Cardiac muscle cell (in vitro differentiated cells and primary cell): ENCODE measurements at regions not wholly inside any gene's neighbourhood (a gene's known extent, or its start where the extent isn't known, plus 50 kb on each side); places are given as distances from the start of the nearest gene placed in this dataset.

Experiments
- DNase-seq, 2 donors: peaks; one replicate each; pipeline versions ENCODE4 v3.0.0 to v3.0.0-alpha.2; 2010 to 2017; ENCODE audit warnings: low read depth in 1 of 2, low spot score in 1 of 2
- H3K27ac ChIP-seq: fragments of 200-600 bp; sonication (generic); 2 replicates; pipeline ENCODE4 v1.5.1; 2016
- H3K27me3 ChIP-seq: fragments of 200-600 bp; sonication (generic); 2 replicates; pipeline ENCODE4 v1.6.0; 2016; ENCODE audit warnings: control low read depth
- H3K36me3 ChIP-seq: fragments of 200-600 bp; sonication (generic); 2 replicates; pipeline ENCODE4 v1.5.1; 2016; ENCODE audit warnings: control low read depth
- H3K4me1 ChIP-seq: fragments of 200-600 bp; sonication (generic); 2 replicates; pipeline ENCODE4 v1.8.1; 2017; ENCODE audit warnings: low read depth, mild to moderate bottlenecking, mixed run types
- H3K4me3 ChIP-seq: fragments of 200-600 bp; sonication (generic); 2 replicates; pipeline ENCODE4 v1.5.1; 2016; ENCODE audit warnings: mild to moderate bottlenecking
- H3K9me3 ChIP-seq: fragments of 200-600 bp; sonication (generic); 2 replicates; pipeline ENCODE4 v1.5.1; 2017; ENCODE audit warnings: low read depth, mild to moderate bottlenecking, control low read depth
- TF ChIP-seq, protein P1 (sequence below): IDR thresholded peaks from 2 replicates; pipeline ENCODE4 v1.5.1; 2012; ENCODE audit warnings: low read depth, mild to moderate bottlenecking, low read length

DNA sequence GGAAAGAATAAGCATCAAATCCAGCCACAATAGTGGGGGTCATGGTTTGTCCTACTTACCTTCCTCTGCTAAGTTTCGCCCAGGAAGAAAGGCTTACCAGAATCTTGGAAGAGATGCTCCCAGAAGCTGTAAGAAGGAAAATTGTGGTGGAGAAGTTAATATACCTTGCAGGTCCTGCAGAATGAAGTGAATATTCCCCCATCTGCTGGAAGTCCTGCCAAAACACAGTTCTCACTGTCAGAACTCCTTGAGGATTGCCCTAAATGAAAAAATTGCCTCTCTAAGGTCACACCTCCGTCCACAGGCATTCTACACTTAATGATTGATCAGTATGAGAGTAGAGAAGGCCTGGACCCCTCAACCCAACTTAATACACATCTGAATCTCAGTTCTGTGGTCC is 78.4 kb upstream of the RGS21 start:
- no peaks in the 10 kb centered on the region for H3K9me3 ChIP-seq
- no peaks in the 10 kb centered on the region for H3K27me3 ChIP-seq
- TF ChIP-seq, protein P1, sequence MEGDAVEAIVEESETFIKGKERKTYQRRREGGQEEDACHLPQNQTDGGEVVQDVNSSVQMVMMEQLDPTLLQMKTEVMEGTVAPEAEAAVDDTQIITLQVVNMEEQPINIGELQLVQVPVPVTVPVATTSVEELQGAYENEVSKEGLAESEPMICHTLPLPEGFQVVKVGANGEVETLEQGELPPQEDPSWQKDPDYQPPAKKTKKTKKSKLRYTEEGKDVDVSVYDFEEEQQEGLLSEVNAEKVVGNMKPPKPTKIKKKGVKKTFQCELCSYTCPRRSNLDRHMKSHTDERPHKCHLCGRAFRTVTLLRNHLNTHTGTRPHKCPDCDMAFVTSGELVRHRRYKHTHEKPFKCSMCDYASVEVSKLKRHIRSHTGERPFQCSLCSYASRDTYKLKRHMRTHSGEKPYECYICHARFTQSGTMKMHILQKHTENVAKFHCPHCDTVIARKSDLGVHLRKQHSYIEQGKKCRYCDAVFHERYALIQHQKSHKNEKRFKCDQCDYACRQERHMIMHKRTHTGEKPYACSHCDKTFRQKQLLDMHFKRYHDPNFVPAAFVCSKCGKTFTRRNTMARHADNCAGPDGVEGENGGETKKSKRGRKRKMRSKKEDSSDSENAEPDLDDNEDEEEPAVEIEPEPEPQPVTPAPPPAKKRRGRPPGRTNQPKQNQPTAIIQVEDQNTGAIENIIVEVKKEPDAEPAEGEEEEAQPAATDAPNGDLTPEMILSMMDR: no peak
- no peaks in the 10 kb centered on the region for H3K36me3 ChIP-seq
- DNase-seq: no peak
- no peak overlapping the region for H3K4me3 ChIP-seq
- H3K27ac ChIP-seq: no peak overlapping the region
- H3K4me1 ChIP-seq: no peaks in the 10 kb centered on the region

GRCh38 chr1:192243721-192244120 is 73.1 kb upstream of the RGS21 start:
- no peaks in the 10 kb centered on the region for H3K9me3 ChIP-seq
- H3K36me3 ChIP-seq: no peaks in the 10 kb centered on the region
- TF ChIP-seq, protein P1: no peak
- no peak for DNase-seq
- no peaks in the 10 kb centered on the region for H3K27me3 ChIP-seq
- H3K27ac ChIP-seq: no peak overlapping the region
- no peak overlapping the region for H3K4me3 ChIP-seq
- H3K4me1 ChIP-seq: no peaks in the 10 kb centered on the region

DNA sequence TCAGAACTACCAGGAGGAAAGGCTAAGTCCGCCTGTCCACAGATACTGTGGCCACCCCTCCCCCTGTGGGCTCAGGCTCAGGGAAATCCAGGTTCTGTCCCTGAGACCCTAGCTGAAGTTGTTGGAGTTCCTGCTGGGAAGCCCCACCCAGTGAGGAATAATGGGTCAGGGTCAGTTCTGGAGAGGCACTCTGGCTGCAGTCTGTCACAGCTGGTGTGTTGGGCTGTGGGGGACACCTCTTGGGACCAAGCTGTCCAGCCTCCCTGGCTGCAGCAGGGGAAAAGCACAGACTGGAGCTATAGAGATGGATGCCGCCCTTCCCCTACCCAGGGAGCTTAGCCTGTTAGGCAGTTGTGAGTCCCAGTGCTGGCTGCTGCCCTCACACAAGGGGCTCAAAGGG is 65.1 kb upstream of the RGS21 start:
- no peak for DNase-seq
- H3K27ac ChIP-seq: no peak overlapping the region
- TF ChIP-seq, protein P1: no peak
- no peaks in the 10 kb centered on the region for H3K4me1 ChIP-seq
- H3K27me3 ChIP-seq: no peaks in the 10 kb centered on the region
- H3K9me3 ChIP-seq: no peaks in the 10 kb centered on the region
- no peak overlapping the region for H3K4me3 ChIP-seq
- no peaks in the 10 kb centered on the region for H3K36me3 ChIP-seq

- TF ChIP-seq, protein P1: no peak
- Histone ChIP-seq H3K36me3 (no peaks in the 10 kb centered on the region), H3K27ac (no peak overlapping the region), H3K9me3 (no peaks in the 10 kb centered on the region), H3K4me3 (no peak overlapping the region), H3K4me1 (no peaks in the 10 kb centered on the region), H3K27me3 (no peaks in the 10 kb centered on the region)
- DNase-seq: peak in 1 of 2 donors; percentile 54
These were observed 64.0 kb upstream of the RGS21 start for GRCh38 chr1:192252776-192253175.

DNA sequence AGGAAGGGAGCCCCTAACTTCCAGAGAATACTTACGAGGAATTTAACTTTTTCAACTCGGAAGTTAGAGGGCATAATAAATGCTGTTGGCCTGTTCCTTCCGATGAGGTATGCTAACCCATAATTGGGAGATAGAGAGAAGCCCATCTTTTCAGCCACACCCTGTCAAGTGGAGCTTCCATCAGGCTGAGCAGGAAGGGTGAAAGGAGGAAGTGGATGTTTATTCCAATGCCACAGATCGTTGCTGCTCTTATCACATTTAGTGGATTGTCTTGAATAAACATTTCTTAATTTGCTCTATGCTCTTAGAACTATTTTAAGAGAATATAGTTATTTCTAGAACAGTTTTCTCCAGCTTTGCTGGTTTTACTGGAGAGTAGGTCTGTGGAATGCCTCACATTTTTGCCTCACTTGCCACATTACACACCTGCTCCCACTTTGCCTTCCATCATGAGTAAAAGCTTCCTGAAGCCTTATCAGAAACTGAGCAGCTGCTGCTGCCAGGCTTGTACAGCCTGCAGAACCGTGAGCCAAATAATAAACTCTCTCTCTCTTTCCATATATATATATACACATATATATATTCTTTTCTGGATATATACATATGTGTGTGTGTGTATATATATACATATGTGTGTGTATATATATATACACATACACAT is 60.0 kb upstream of the RGS21 start:
- H3K27ac ChIP-seq: no peak overlapping the region
- no peaks in the 10 kb centered on the region for H3K9me3 ChIP-seq
- no peaks in the 10 kb centered on the region for H3K27me3 ChIP-seq
- H3K4me1 ChIP-seq: no peaks in the 10 kb centered on the region
- DNase-seq: no peak
- TF ChIP-seq, protein P1: no peak
- no peaks in the 10 kb centered on the region for H3K36me3 ChIP-seq
- H3K4me3 ChIP-seq: no peak overlapping the region
